GM19023 (cell line): ENCODE measurements at regions not wholly inside any gene's neighbourhood (a gene's known extent, or its start where the extent isn't known, plus 50 kb on each side); places are given as distances from the start of the nearest gene placed in this dataset.
A peak's percentile ranks its signal among the peaks of the same experiment; 100 is the strongest.

Experiments
- ATAC-seq: cut with Tn5 transposase; IDR thresholded peaks from one replicate; pipeline ENCODE4 v1.9.1; 2021; ENCODE audit warnings: mild to moderate bottlenecking, moderate library complexity; ENCODE audit not compliant: unreplicated experiment

DNA sequence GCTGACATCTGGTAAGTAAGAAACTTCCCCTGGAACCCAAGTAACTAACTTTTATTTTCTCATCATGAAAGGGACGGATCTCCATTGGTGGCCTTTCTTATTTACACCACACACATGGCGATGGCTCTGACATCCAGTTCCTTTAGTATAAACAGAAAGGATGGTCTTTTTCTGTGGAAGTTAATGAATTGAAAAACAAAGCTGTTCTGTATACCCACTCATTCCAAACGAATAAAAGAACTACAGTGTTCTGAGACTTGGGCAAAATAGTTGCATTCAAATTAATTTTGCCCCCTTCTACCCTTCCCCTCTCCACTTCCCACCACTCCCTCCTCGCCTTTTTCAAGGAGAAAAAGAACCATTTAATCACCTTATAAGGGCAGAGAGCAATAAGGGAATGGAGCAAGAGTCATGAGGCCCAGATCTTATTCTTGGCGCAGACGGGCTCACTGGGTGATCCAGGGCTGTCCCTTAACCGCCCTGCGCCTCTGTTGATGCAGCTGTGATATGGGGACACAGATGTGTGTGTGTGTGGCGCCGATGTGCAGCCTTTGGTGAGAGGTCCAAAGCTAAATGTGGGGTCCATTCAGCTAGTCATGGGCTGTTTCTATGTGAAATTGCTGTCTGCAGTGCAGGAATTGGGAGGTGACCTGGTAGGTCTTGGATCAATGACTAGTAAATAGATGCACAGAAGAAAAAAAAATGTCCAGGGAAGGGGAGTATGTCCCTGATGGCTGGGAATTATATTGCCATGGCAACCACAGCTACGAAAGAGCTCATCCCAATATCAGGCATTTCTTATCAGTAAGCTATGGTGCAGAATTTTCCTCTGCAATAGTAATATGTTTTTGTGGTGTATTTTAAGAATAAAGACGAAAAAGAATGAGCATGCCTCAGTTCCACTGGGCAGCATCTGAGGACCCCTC lies 141.5 kb upstream of the ERCC6L2 start:
- ATAC-seq = no peak

DNA sequence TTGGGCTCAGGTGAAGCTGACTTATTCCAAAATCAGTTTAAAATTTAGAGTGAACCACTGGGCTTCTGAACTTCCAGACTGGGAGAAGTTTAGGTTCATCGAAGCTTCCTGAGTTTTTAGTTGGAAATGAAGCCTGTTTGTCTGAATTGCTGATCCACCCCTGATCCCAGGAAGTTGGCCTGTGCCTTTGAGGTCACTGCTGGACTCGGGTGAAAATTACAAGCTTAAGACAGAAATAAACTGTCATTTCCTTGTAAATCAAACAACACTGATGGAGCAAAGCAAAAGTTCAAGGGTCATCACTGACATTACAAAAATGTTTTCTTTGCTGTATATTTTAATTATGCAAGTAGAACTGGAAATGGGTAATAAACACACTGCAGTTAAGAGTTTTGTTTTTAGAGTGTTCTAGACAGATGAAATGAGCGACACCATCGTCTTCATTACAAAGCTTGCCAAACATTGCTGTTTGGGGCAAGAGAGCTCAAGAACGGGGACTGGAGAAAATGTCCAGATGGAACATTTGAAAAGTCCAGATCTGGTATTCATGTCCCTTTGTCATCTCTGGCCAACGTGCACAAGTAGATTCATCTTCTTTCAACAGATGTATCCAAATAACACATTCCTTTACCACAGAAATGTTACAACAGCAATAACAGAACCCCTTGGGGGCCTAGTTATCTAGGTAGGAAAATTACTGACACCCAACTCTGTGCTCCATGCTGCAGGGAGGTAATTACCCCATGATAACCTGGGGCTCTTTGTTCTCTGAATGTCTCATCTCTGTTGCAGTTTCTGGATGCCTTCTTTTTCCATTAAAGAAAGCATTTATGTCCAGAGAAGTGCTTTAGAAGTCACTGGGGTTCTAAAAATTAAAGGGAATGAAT lies 142.4 kb upstream of the ERCC6L2 start:
- no peak for ATAC-seq

DNA sequence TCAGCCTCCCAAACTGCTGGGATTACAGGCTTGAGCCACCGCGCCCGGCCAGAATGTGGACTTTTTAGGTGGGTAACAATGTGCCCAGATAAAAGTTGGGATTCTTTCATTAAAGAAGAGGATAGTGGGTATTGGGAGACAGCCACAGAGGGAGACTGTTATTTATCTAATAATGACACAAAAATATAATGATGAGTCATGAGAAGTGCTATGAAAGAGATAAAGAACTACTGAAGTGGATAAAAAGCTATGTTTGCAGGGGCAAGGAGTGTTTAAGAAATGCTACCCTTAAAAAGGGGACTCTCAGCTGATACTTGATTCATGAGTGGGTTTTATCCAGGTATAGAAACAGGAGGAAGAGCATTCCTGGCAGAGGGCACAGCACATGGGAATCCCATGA lies 143.6 kb upstream of the ERCC6L2 start:
- no peak for ATAC-seq

DNA sequence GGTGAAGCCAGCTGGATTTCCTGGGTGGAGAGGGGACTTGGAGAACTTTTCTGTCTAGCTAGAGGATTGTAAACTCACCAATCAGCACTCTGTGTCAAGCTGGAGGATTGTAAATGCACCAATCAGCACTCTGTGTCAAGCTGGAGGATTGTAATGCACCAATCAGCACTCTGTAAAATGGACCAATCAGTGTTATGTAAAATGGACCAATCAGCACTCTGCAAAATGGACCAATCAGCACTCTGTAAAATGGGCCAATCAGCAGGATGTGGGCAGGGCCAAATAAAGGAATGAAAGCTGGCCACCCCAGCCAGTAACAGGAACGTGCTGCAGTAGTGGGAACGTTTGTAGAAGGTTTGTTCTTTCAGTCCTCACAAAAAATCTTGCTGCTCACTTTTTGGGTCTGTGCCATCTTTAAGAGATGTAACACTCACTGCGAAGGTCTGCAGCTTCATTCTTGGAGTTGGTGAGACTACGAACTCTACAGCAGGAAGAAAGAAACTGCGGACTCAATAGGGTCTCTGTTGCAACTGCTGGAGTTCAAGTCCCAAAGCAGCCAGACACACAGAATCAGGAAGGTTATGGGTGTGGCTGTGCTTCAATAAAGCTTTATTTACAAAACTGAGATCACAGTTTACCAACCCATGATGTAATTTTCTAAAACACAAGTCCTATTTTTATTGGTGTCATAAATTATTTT lies 145.7 kb upstream of the ERCC6L2 start:
- ATAC-seq = no peak

DNA sequence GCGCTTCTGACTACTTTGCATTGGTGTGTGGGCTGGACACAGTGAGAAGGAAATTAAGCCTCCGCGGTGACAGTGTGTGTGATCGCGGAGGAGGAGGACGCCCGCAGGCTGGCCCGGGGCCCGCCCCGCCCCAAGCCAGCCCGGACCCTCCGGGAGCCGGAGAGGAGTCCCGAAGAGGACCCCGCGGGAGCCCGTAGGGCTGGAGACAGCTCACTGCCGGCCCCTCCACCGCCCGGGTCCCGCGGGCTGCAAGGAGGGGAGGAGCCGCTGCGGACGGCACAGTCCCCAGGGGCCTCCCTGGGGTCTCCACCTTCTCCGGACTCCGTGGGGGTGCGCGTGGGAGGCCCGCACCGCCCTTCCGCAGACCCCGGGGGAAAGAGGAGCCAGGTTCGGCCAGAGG lies 146.4 kb upstream of the ERCC6L2 start:
- ATAC-seq = no peak

DNA sequence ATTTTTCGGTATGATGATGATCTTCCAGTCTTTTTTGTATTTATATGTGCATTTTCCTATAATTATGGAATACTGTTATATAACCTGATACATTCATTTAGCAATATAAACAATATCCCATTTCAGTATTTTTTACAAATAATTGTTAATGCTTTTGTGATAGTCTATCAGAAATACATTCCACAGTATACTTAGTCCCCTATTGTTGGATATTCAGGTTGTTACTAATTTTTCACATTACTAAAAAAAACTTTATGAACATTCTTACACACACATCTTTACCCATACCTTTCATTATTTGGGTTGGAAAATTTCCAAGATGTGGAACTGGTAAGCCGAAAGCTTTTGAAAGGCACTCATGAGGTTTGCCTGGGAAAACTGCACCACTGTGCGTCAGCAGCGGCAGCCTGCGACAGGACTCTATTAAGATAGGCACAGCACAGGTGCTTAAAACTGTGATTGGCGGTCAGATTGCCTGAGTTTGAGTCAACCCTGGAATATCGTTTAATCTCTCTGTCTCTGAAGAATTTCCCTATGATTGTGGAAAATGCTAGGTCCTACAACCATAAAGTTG lies 147.5 kb upstream of the ERCC6L2 start:
- ATAC-seq = no peak

DNA sequence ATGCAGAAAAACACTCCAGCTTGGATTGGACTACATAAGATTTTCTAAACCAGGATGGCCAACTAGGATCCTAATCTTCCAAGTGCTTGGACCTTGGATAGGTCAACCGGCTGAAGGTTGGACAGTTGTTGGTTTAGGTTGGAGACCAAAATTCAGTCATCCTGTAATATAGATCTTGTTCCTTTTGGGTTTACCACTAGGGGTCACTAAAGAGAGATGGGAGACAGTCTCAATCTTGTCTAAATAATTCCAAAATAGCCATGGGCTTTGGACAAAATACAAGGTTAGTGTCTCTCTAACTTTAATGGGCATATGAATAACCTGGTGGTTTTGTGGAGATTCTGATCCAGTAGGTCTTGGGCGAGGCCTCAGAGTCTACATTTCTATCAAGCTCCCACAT lies 148.7 kb upstream of the ERCC6L2 start:
- no peak for ATAC-seq

DNA sequence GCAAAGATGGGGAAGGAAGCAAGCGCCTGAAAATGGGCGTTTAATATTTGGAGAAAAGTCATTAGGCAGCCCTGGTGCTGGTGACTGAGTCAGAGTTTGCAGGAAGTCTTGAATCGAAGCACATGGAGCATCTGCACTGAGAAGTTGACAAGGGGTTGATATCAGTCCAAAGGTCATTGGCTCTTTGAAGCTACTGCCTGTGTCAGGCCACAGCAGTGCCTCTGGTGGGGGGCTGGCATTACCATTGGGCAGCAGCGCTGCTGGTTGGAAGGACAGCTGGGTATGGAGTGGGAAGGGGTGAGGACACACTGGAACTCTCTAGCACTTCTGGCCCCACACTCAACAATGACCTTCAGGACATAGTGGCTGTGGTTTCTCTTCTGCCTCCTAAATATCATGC lies 150.4 kb upstream of the ERCC6L2 start:
- ATAC-seq = peak; percentile 18

DNA sequence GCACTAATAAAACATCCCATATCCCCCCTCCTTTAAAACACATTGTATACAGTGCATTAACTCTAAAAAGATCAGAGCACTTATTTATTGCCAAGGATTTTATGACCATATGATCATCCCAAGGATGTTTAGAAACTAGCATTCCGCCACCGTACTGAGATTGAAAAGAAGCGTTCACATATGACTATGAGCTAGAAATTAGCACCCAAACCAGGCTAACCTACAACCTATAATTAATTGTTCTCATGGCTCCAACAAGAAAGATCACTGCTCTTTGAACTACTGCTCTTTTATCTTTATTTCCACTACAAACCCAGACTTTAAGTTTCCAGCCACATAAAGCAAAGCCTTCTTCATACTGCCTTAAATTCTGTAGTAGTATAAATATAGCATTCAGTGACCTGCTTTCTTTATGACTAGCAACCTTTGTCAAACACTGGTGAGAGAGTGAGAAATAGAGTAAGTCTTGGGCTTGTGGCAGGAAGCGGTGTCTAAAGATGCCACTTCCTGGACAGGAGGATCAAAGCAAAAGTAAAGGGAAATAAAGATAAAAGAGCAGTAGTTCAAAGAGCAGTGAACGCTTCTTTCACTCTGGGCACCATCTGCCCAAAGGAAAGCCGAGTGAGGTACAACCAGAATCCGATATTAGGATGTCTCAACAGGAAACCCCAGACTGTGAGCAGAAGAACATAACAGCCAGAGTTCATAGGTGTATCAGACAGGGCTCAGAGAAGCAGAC lies 151.1 kb upstream of the ERCC6L2 start:
- ATAC-seq = peak; percentile 94

DNA sequence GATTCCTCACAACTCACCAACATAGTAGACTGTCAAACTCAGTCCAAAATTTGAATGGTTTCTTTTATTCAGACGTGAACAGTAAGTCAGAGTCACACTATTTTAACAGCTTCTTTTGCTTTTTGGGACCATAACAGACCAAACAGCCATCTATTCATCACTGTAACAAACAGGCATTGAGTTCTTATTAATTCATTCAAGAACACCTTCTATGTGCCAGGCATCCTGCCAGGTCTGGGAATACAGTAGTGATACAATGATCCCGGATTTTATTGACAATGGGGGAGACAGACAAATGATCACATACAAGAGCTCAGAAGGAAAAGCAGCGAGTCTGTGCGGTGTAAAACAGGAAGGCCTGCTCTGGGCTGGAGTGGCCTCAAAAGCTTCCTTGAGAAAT lies 153.3 kb upstream of the ERCC6L2 start:
- ATAC-seq = no peak

DNA sequence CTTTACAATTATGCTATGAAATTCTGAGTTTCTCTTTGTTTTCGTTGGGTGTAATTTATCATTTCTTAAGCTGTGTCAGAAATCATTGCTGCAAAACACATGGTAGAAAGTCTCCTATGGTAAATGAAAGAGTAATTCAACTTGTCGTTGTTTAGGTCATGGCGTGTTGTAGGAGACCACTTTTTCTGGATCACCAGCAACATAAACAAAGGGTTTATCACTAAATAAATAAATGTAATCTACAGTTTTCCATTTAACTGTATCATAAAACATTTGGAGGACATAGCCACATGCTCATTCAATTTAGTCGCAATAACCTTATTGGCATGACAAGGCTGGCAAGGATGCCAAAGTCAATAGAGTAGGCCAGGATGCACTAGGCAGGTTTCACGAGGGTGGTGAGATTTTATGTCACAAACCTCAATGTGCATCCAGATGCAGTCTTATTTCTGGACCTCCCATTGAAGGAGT lies 154.4 kb upstream of the ERCC6L2 start:
- ATAC-seq = no peak

DNA sequence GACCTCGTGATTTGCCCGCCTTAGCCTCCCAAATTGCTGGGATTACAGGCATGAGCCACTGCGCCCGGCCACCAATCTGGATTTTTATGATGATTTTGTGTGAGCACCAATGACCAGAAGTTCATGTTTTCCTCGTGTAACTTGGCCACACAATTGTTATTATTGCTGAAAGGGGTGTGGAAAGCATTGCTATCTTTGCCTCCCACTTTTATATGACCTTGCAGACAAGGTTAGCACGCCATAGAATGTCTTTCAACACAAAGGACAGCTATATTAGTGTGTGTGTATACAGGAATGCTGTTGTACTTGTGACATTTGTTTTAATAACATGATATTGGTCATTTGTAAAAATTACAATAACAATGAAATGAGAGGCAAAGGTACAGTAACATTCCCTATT lies 155.0 kb upstream of the ERCC6L2 start:
- ATAC-seq = no peak

DNA sequence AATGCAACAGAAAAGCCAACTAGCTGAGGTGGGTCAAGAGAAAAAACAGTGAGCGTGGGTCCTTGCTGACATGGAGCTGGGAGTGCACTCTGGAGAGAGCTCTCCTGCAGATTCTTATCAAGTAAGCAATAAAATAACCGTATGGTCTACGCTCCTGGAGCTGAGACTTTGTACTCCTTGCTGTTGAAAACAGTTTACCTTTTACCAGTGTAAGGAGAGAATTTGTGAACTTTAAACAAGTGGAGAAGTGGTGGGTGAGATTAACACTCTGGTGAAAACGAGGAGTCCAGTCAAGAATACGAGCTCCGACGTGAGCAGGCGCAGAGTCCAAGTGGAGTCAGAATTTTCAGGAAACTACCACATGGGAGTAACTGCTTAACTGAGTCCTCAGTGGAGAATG lies 156.1 kb upstream of the ERCC6L2 start:
- ATAC-seq = no peak

DNA sequence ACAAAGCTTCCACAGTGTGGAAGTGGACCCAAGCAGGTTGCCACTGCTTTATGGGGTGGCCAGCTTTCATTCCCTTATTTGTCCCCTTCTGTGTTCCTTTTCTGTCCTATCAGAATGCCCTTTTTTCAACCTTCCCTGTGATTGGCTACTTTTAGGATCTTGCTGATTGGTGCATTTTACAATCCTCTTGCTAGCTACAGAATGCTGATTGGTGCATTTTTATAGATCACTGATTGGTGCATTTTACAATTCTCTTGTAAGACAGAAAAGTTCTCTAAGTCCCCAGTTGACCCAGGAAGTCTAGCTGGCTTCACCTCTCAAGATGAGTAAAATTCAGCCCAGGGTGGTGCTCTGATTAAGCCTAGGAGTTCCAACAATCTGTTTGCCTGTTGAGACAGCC lies 157.2 kb upstream of the ERCC6L2 start:
- ATAC-seq = no peak

DNA sequence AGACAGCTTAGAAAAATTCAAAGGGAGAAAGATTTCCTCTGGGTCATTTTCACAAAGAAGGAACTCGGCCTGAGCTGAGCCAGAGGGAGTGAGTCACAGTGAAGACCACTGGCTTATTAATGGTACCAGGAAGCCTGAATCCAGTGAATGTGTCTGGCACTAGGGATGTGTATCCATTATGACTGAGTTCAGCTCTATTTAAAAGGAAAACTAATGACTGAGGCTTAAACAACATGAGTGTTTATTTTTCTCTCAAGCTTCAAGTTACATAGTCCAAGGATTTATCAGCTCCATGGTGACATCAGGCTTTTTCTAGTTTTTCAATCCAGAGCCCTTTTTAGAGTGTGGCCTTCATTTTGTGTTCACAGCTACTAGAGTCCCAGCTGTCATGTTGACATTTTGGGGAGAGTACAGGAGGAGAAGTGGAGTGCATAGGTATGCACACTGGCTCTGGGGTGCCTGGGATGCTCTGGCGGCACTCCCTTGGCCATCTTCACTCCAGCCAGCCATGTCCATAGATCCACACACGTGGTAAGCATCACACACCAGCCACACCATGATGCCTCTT lies 159.5 kb upstream of the ERCC6L2 start:
- ATAC-seq = no peak

DNA sequence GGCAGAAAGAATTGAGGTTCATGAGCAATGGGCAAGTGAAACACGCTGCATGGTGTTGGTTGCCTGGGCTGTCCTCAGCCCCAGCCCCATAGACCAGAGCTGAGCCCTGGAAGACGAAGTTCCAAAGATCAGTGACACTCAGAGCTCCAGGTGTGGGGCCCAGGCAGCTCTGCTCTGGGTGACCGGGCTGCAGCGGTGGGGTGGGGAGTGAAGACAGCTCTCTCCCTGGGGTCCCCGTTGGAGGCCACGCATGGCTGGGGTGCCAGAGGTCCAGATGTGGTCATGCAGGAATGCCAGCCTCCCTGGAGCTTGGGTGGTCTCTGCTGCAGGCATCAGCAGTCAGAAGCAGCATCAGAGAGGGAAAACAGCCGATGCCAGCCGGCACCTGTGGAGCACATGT lies 165.0 kb upstream of the ERCC6L2 start:
- no peak for ATAC-seq

DNA sequence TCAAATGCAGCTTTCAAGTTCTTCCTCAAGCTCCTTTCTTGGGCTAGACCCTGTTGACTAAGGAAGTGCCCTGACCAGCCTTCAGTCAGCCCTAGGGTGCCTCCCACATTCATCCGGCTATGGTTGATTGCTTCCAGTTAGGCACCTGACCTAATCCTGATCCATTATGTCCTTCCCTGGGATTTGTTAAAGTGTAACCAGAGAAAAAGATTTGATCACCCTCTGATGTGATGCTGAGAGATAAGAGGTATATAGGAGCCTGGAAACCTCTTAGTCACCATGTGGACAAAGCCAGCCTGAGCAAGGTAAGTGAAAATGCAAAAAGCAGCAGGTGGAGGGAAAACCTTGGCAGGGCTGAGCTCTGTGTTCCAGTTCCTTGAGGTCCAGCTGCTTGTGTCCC lies 178.8 kb upstream of the ERCC6L2 start:
- ATAC-seq = no peak

DNA sequence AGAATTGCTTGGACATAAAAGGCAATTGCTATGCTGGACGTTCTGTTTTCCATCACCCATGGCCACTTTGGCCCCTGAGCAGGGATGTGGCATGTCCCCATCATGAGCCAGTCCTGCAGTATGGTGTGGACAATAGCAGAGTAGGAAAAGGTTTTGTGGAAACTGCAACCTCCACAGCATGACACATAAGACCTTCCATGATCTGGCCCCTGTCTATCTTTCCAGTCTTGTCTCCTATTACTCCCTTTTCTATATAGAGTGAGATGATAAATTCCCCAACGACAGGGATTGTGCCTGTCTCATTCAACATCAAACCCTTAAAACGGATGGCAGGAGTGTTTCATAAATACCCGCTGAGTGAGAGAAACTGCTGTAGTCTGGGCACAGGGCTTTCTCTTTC lies 174.7 kb upstream of the PTCH1 start:
- no peak for ATAC-seq

DNA sequence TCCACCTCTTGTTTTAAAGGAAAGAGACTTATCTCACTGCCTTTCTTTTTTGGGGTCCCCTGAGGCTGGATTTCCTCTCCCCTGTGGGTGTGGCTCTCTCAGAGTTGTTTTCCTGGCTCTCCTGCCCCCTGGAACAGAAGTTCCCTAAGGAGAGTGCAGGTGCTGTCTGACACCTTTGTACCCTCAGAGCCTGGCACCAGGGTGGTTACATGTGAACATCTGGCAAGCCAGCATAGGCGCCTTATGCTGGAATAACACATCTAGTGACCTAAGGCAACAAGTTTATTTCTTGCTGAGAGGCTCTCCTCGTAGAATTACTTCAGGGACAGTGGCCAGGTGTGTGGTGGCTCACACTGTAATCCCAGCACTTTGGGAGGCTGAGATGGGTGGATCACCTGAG lies 172.9 kb upstream of the PTCH1 start:
- no peak for ATAC-seq

DNA sequence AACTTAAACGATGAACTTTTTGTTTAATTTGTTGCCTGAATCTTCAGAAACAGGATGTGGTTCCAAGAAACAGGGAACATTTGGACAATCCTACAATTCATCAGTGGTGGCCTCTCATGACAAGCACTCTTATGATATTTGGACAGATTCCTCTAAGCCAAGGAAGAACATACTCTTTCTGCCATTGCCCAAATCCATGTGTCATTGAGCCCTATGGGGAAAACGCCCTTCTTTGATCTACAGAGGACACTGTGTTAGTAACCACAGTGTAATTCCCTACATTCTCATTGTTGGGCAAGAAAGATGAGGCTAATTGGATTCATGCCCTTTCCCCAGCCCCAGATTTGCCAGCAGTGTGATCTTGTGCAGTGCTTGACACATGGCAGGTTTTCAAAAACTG lies 167.7 kb upstream of the PTCH1 start:
- ATAC-seq = no peak
